Stimulated activated CD4-positive, alpha-beta T cell treated with anti-CD3 and anti-CD28 coated beads, Interleukin-12 subunit alpha, Interleukin-12 subunit beta, amount 100 ng/mL, for 48 hours (primary cell): ENCODE measurements at regions not wholly inside any gene's neighbourhood (a gene's known extent, or its start where the extent isn't known, plus 50 kb on each side); places are given as distances from the start of the nearest gene placed in this dataset.
"Not testable (repeated sequence)": the region's sequence is repeated elsewhere in the genome, so short reads cannot be mapped to it uniquely, and the experiment has no call there.

Source experiments
- DNase-seq, 3 donors: peaks; one replicate each; pipeline ENCODE4 v3.0.0-alpha.2; 2020; ENCODE audit warnings: low read depth in 2 of 3, low spot score in 1 of 3

DNA sequence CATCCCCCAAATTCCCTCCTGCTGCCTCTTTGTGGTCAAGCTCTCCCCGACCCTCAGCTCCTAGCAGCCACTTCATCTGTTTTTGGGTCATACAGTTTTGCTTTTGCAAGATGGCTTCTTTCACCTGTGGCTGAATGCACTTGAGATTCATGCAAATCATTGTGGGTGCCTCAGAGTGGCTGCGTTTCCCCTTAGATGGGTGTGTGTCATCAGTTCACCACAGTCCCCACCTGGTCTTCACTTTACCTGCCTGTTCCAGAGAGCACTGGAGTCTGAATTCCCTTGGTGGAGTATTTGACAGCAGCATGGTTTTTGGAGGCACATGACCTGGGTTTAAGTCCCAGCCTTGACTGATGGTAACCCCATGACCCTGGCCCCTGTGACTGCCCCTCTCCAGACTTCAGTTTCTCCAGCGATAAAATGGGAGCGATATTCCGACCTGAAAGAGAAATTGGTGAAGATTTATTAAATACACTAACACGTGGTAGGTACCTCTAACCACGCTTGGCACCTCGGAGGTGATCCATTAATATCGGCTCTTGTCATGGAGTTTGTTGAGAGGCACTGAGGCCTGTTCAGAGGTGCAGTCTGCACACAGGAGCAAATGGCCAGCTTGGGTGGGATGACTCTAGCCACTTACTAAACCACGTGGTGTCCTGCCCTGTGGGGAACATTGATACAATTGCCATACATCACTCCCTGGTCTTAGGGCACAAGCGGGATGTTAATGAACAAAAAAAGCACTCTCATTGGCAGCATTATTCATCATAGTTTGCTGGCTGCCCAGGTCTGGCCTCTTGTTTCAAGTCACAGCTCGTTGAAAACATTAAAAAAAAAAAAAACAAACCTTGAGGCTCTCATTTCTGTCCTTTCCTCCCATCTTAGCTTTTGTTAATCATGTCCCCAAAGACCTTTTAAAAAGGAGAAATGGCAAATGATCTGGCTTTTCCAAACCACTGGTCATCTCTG is 167.2 kb upstream of the KCNG1 start:
- DNase-seq, result no peak

DNA sequence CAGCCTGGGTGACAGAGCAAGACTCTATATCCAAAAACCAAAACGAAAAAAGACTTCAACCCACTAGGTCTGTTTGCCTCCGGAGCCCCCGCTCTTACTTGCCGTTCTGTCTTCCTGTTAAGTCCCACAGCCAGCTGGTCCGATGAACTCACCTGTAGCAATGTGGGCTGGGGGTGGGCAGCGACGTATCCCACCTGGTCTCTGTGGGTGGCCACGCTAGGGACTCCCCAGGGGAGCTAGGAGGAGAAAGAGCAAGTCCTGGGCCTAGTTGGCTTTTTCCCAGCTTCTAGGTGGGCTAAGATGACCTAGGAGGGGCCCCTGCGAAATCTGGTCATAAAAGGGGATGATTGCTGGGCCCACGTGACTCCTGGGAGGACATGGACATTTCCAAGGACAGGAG is 166.0 kb upstream of the KCNG1 start:
- DNase-seq, result no peak

DNA sequence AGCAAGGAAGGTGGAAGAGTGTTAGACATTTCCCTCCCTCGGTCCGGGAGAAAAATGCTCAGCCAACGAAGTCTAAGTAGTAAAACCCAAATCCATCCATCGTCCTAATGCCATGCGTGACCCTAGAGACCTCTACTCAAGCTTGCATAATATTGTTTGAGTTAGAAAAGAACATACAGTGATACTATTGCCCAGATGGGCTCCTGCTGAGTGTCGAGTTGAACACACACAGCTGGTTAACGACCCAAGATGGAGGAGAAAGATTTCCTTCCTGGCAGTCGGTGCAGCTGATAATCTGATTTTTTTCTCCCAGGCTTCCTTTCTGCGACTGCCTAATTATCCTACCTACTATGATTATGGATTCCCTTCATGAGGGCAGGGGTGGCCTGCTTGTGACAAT is 164.4 kb upstream of the KCNG1 start:
- no peak for DNase-seq

DNA sequence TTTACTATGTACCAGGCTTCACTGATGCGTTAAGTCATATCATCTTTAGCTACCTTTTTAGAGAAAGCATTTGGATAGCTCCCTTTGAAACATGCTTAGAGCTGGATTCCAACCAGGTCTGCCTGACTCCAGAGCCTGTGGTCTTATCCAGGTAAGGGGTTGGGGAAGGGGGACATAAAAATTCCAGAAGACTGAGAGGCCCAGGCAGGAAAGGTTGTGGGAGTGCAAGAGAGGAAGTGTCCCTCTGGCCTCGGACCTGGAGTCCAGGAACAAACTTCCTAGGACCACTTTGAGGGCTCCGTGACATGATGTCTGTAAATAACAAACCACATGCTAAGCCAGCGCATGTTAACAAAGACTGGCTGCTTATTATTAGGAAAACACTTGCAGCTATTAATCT is 163.0 kb upstream of the KCNG1 start:
- no peak for DNase-seq

DNA sequence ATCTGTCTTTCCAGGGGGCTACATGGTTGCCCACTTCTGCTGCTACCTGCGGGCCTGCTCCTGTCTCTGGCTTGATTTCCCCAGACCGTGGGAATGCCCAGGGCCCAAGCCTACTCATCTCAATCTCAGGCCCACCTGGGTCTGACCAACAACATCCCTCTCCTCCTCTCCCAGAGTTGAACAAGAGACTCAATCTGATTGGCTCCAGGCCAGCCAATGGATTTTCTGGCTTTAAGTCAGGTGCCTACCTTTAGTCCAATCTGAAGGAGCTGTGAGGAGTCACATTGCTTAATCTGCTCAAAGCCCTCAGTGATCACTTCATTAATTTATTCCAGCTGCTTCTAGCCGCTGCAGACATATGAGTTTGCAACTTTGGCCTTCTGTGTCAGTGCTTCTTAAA is 162.4 kb upstream of the KCNG1 start:
- no peak for DNase-seq

DNA sequence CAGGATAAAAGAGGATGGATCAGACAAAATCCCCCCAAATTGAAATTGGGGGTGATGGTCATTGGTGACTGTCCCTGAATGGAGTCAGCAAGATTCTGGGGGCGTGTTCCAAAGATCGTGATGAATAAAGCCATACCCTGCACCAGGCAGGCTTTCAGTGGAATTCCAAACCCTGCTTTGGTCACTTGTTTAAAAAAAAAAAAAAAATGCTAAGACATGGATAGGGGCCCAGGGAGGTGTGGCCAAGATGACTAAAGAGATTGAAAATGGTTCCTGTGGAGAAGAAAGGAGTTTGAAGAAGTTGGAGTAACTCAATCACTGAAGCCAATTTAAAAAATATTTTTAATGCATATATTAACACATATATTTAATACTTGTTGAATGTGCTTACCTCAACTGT is 161.4 kb upstream of the KCNG1 start:
- DNase-seq, result no peak

DNA sequence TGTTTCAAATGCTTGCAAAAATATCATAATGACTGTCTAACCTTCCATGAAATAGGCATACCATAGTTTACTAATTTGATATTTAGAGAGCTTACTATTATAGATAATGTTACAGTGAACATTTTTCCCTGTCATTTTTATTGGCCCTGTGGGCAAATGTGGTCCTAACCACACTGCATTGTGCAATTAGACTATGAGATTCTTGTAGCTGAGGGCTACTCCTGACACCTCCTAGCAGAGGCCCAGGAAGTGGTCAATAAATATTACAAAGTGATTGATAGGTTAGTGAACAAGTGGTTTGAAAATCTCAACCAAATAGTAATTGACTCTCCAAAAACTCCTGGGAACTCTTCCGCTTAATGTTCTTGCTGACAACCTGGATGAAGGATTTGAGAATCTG is 160.5 kb upstream of the KCNG1 start:
- no peak for DNase-seq

DNA sequence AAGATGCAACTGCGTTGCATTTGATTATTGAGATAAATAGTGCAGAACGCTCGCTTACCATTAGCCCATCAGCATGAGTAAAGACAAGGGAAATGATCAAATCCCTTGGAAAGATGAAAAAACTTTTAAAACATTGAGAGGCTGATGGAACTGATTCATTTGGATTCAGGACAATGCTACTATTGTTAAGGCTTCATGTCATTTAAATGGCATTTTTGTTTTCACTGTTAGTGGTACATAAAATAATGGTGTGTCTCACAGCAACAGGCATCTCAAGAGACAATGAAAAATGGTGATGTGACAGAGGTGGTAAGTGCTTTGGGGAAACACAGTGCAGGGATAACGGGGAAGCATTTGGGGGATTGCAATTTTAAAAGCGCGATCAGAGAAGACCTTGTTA is 159.7 kb upstream of the KCNG1 start:
- no peak for DNase-seq

DNA sequence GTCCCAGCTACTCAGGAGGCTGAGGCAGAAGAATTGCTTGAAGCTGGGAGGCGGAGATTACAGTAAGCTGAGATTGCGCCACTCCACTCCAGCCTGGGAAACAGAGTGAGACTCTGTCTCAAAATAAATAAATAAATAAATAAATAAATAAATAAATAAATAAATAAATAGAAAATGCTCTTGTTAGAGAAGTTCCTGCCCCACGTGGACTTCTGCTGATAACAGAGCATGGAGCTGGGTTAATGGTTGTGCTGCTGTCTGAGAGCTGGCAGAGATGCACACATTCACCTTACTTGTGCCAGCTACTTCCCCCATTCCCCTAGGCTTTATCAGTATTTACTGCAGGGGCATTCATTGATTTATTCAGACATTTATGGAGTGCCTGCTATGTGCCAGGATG is 155.2 kb upstream of the KCNG1 start:
- DNase-seq, result no peak

DNA sequence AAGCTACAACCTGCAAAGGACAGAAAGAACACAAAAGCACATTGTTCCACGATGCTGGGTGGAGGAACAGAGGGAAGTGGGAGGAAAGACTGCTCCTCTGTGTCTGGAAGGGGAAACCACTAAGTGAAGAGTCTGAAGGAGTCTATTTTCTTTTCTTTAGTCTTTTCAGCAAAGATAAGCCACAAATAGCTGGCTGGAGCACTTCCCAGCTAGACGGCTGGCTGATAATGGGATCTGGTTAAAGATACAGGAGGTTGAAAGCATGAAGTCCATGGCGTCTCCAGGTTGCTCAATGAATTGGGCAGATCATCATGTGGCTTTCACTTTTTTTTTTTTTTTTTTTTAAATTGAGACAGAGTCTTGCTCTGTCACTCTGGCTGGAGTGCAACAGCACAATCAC is 154.0 kb upstream of the KCNG1 start:
- no peak for DNase-seq

DNA sequence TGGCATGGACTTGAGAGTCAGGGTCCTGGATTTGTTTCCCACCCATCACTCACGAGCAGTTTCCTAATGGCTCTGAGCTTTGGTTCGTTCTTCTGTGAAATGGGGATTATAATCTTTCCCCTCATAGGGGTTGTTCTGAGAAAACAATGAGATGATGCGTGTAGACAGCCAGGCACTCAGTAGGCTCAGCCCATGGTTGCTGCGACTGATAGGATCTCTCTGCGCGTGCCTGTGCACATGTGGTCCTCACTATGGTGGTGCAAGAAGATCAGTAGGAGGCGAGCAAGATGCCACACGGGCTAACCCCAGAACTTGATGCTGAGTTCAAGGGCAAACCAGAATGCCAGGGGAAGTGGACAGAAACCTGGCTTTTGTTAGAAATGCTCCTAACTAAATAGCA is 153.5 kb upstream of the KCNG1 start:
- no peak for DNase-seq

DNA sequence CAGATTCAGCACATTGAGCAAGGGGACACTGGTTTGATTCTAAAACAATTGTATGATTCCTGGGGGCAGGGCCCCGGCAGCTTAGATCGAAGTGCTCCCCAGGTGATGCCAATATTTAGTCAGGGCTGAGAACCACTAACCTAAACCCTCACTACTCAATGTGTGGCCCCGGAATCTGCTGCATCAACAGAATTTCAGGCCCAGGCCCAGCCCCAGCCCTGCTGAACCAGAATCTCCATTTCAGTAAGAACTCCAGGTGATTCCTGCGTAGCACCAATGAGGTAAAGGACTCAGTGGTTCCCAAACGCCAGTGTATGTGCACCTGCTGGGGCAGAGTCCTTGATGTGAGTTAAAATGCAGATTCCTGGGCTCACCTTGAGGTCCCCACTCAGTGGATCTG is 152.8 kb upstream of the KCNG1 start:
- no peak for DNase-seq

DNA sequence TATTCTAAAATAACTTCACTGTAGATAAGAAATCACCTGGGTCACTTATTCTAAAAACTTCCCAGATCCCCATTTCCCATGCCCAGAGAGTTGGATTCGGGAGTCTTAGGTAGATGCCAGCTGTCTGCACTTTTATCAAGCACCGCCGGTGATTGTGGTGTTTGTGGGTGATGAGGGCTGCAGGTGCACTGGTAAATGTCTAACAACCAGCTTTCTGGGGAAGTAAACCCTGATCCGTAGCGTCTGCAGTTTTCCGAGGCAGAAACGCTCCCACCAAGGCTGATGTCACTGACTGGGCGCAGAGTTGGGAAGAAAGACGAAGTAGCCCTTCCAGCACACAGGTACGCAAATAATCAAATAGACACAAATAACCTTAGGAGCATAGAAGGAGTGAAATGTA is 152.2 kb upstream of the KCNG1 start:
- DNase-seq, result no peak

DNA sequence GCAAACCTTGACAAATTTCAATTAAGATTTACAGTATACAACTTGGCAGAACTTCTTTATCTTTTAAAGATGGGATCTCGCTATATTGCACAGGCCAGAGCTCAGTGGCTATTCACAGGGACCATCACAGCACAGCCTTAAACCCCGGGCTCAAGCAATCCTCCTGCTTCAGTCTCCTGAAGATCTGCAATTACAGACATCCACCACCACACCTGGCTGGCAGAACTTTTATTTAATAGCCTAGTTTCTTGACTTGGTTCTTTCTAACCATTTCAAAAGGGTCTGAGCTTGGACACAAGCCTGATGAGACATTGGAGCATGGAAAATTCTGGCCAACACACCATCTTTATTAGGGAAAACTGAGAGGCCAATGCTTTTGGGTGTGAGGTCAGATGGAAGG is 151.6 kb upstream of the KCNG1 start:
- no peak for DNase-seq

DNA sequence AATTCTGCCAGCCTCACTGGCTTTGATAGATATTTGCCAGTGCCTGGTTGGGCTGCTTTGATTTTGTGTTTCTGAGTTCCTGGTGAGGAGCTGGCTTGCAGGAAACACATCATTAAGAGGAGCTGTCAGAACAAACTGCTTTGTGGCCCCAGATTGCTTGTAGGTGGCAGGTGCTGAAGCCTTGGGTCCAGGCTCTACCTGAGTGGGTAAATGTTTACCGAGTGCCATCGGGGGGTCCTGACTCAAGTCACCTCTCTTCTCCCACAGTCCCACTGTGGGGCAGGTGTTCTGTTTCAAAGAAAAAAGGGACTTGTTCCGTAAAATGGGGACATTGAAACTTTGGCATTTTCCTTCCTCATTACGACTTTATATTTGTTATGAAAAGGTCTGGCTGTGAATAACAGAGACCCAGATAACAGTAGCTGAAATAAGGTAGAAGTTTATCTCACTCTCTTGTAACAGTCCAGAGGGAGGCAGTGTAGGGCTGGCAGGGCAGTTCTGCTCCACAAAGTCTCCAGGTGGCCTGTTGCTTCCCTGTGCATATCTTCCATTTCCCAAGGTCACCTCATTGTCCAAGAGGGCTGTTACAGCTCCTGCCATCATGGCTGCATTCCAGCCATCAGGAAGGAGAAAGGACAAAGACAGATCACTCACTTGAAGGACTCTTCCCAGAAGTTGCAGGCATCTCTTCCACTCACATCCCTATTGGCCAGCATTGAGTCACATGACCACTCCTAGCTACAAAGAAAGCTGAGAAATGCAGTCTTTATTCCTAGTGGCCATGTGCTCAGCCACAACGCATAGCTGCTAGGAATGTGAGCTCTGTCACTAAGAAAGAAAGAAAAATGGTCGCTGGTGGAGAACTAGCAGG is 149.9 kb upstream of the KCNG1 start:
- no peak for DNase-seq

DNA sequence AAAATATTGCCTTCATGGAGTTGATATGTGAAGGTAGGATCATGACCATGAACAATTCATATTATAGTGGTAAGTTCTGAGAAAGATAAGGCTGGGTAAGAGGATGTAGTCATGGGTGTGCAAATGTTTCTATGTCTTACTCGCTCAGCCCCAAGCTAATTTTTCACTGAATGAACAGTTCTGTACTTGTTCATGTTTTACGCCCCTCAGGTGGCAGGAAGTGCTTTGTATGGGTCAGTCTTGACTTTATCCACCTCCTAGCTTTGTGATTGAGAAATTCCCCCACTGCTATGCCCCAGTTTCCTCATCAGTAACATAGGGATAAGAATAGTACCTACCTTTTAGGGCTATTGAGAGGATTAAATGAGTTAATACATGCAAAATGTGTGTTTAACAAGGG is 148.2 kb upstream of the KCNG1 start:
- DNase-seq, result no peak

DNA sequence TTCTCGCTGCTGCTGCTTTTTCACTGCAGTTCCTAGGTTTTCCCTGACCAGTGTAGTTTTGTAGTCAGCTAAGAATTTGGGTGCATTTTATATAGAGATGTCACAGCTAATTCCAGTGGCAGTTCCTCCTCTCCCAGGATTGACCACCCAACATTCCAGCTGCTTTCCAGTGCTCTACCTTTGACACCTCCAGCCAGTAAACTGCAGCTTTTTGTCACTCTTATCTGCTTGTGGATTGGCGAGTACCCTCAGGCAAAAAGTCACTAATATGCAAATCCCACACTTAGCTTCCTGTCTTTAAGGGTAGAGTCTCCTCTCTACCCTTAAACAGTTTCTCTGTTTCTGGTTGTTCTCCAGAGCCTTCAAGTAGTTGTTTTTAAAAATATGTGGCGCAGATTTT is 146.9 kb upstream of the KCNG1 start:
- DNase-seq, result no peak

DNA sequence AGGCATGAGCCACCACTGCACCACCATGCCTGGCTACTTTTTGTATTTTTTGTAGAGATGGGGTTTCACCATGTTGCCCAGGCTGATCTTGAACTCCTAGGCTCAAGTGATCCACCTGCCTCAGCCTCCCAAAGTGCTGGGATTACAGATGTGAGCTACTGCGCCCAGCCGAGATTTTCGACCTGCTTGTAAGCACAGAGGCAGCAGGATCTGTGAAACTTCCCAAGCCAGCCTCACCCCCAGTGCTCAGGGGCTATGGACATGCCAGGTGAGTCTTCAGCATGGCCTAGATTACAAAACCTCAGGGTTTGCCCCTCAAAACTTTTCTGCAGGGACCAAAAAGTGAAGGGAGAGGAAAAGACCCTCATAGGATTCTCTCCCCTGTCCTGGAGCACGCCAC is 145.0 kb upstream of the KCNG1 start:
- not testable (repeated sequence) for DNase-seq

DNA sequence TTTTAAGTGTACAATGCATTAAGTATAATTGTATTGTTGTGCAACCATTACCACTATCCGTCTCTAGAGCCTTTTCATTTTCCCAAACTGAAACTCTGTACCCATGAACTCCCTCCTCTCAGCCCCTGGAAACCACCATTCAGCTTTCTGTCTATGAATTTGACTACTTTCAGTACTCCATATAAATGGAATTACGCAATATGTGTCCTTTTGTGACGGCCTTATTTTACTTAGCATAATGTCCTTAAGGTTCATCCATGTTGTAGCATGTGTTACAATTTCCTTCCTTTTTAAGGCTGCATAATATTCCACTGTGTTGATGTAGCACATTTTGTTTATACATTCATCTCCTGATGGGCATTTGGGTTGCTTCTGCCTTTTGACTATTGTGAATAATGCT is 143.6 kb upstream of the KCNG1 start:
- DNase-seq, result no peak

DNA sequence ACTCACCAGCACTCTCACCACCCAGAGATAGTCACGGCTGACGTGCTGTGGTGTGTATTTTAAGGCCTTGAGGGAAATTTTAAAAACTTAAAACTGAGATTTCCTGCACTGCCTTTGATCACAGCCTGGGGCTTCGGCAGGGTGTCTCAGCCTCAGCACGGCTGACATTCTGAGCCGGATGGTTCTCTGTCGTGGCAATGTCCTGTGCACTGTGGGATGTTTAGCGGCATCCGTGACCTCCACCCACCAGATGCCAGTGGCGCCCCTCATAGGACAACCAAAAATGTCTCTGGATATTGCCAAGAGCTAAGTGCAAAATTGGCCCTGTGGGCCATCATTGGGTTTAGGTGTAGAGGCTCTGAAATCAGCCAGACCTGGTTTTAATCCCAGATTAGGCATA is 142.2 kb upstream of the KCNG1 start:
- DNase-seq, result no peak

DNA sequence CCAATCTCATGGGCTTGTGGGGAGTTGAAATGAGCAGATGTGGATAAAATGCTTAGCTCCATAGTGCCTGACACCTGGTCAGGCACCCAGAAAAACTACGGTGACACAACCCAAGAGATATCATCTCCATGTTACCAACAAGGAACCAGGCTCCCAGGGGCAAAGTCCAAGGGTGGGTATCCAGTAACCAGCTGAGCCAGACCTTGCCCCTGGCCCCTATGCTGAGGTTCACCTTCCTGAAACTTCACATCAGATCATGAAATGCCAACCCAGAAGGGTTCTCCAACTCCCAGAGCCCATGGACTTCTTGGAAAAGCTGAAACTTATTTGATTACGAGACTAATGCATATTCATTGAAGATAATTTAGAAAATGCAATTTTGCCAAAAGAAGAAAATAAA is 141.8 kb upstream of the KCNG1 start:
- DNase-seq, result no peak

DNA sequence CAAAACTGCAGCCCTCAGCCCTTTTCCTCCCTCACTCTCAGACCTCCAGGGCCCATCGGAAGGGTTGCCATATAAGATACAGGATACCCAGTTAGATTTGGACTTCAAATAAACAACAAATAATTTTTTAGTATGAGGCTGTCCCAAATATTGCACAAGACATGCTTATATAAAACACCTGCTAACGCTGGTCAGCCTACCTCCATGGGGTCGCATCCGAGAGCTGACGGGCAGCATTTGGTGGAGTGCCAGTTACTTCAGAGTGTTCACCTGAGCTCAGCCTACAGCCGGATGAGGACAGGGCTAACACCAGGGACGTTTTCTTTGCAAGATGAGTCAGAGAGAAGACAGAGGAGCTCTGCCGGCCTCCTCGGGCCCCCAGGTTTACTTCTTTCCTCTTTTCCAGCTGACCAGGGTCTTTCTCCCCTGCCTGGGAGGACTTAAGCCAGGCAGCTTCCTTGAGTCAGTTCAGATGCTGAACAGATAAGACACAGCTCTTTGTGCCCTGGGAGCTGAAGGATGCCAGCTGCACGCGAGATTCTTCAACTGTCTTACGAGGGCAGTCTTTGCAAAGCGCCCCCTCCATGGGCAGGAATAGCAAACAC is 141.2 kb upstream of the KCNG1 start:
- no peak for DNase-seq
